Fibroblast of pulmonary artery (primary cell): ENCODE measurements at regions not wholly inside any gene's neighbourhood (a gene's known extent, or its start where the extent isn't known, plus 50 kb on each side); places are given as distances from the start of the nearest gene placed in this dataset.

ENCODE experiments used
- DNase-seq: peaks from one replicate; pipeline ENCODE4 v3.0.0-alpha.2; 2010; ENCODE audit warnings: low read depth
- H3K4me3 ChIP-seq: replicated peaks from 2 replicates; pipeline ENCODE4 v1.5.1; 2011; ENCODE audit warnings: low read depth, mild to moderate bottlenecking, control low read depth, low read length, moderate library complexity
- CTCF ChIP-seq: IDR thresholded peaks from 2 replicates; pipeline ENCODE4 v1.5.1; 2011; ENCODE audit warnings: mild to moderate bottlenecking, control low read depth, low read length, inconsistent platforms; ENCODE audit errors: missing control alignments

DNA sequence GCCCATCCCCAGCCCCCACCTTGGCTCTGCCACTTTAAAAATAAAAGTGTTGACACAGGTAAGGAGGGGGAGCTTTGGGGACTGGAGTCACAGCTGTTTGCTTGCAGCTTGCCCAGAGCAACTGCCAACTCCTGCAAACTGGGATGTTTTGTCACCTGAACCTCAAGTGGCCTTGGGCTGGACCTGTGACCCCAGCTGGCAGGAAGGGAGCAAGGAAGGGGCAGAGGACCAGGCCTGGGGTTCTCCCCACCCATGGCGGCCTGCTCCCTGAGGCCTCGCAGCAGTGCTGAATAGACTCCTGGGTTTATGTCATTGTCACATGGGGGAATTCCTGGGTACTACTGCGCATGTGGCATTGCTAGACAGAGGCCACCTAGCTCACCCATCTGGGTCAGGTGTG, 246.9 kb upstream of the TLE3 start:
- DNase-seq, result no peak
- H3K4me3 ChIP-seq, result no peak overlapping the region
- no peak for TF ChIP-seq CTCF

- no peak for DNase-seq
- no peak for TF ChIP-seq CTCF
- H3K4me3 ChIP-seq, result no peak overlapping the region
These were observed 246.4 kb upstream of the TLE3 start for GRCh38 chr15:70343961-70344621.

DNA sequence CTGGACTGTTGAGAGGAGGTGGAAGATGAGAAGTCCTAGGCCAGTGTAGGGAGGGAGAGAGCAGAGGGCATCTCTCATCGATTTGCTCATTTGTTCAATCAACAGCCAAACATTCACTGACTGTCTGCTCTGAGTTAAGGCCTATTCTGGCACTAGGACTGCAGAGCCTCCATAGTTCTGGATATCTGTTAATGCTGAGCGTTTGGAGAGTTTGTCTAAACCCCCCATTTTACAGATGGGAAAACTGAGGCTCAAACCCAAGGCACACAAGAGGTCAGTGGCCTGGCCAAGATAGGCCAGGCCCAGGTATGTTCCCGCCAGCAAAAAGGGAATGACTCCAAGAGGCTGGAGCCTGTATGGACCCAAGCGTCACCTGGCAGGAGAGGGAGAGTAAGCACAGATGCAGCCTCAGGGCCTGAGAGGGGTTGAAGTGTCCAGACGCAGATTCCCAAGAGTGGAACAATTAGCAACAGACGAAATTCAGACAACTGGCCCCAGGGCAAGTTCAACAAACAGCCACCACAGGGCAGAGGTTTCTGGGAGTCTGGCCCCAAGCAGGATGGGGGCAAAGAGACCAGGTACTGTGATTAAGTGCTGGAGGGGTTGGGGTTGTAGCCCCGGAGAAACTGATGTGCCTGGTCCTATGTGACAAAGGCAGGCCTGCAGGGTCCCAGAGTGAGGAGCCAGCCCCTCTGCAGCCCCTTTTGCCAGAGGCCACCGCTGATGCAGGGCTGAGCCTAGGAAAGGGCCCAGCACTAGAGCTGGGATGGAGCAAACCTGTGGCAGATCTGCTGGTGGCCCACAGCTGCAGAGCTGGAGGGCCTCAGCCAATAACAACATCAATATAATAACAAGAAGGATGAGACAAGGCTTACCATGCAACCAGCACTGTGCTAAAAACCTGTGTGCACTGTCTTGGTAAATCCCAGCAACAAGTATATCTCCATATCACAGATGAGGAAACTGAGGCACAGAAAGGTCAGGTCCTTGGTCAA, 245.1 kb upstream of the TLE3 start:
- no peak overlapping the region for H3K4me3 ChIP-seq
- TF ChIP-seq CTCF, result no peak
- DNase-seq, result no peak

DNA sequence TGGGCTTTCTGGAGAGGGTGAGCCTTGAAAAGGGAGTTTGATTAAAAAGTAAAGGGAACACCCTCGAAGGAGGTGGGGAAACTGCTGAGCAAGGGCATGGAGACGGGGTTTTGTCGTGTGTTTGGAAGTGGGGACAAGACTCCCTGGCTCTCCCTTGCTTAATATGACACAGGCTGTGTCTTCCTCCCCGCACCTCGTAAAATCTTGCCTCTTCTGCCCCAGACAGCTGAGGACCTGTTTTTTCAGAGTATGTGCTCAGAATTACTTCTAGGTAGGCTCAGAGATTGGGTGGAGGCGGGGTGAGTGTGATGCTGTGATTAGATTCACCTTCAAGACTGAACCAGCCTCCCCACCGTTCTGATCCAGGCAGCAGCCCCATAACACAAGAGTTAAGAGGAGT, 244.4 kb upstream of the TLE3 start:
- no peak overlapping the region for H3K4me3 ChIP-seq
- TF ChIP-seq CTCF, result no peak
- no peak for DNase-seq

DNA sequence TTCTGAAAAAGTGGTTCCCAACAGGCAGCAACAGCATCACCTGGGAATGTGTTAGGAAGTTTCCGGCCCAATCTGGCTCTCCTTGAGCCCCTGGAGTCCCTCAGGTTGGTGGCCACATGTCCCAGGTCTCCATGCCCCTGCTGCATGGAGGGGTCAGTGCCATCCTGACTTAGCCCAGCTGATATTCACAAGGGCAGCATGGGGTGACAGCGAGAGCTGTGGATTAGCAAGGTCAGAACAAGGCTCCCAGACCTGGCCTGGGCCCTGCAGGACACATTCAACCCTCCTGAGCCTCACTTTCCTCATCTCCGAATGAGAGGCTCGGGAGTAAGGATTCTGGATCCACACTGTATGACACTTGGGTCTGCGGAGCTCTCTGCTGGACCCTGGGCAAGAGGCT, 243.8 kb upstream of the TLE3 start:
- no peak for DNase-seq
- H3K4me3 ChIP-seq, result no peak overlapping the region
- TF ChIP-seq CTCF, result no peak

DNA sequence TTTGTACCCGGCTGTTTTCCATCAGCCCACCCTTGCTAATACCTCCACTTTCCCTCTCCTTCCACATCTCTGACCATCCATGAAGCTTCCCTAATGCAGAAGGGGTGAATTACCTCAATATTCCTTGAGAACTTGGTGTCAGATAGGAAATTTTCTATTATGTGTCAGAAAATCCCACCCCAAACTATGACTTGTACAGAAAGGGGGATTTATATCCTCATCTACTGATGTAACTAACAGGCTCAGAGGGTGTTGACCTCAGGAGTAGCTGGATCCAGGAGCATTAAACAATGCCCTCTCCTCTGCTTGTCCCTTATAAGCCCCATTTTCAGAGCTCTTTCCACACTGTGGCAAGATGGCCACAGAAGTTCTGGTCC, 242.8 kb upstream of the TLE3 start:
- H3K4me3 ChIP-seq, result no peak overlapping the region
- no peak for DNase-seq
- no peak for TF ChIP-seq CTCF
